ENCODE measurements at regions not wholly inside any gene's neighbourhood (a gene's known extent, or its start where the extent isn't known, plus 50 kb on each side); places are given as distances from the start of the nearest gene placed in this dataset.

DNA sequence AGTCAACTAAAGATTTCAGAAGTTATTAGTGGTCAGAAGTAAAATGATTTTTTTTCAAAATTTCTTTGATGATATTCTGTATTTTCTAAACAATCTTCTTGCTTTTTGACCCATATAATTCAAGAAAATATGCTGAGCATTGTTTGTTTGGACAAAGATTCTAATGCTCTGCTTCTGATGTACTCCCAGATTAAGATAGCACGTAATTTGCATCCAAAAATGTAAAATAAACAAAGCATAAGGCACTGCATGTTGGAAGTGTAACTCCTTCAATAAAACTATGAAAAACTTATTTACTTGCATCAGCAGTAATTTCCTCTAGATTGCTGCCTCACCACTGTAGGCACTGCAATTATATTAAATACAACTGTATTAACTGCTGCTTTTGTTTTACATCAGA is 1054.1 kb downstream of the TTLL7 start:
- DNase-seq (ENCODE audit: low read depth, low spot score), result no peak
- no peak for TF ChIP-seq CTCF (IDR thresholded peaks at IDR 0.05; ENCODE audit: low read depth, low read length)
- in situ Hi-C loops (cut with HindIII; ENCODE audit: low sequenced_read_pairs), result no loop called here
- H3K4me3 ChIP-seq (ENCODE audit: low read depth, low read length), result no peak overlapping the region

GRCh38 chr1:82934074-82934473 is 1064.9 kb downstream of the TTLL7 start:
- DNase-seq (ENCODE audit: low read depth, low spot score), result no peak
- no peak for TF ChIP-seq CTCF (IDR thresholded peaks at IDR 0.05; ENCODE audit: low read depth, low read length)
- no peak overlapping the region for H3K4me3 ChIP-seq (ENCODE audit: low read depth, low read length)
- in situ Hi-C loops (cut with HindIII; ENCODE audit: low sequenced_read_pairs), result no loop called here

DNA sequence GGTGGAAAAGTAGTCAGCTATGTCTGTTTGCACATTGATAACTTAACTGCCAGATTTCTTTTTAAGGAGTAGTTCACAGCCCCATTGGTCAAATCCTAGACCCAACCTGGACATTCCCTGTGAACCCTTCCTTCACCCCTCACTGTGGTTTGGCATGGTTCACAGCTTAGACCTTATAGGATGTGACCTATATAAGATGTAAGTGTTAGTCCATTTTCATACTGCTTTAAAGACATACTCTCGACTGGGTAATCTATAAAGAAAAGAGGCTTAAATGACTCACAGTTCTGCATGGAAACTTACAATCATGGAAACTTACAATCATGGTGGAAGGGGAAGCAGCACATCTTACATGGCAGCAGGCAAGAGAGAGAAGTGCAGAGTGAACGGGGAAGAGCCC is 1066.2 kb downstream of the TTLL7 start:
- no peak for DNase-seq (ENCODE audit: low read depth, low spot score)
- H3K4me3 ChIP-seq (ENCODE audit: low read depth, low read length), result no peak overlapping the region
- no peak for TF ChIP-seq CTCF (IDR thresholded peaks at IDR 0.05; ENCODE audit: low read depth, low read length)
- in situ Hi-C loops (cut with HindIII; ENCODE audit: low sequenced_read_pairs), result no loop called here

GRCh38 chr1:82932207-82932606 is 1066.7 kb downstream of the TTLL7 start:
- no peak for TF ChIP-seq CTCF (IDR thresholded peaks at IDR 0.05; ENCODE audit: low read depth, low read length)
- in situ Hi-C loops (cut with HindIII; ENCODE audit: low sequenced_read_pairs), result no loop called here

GRCh38 chr1:82931006-82931405 is 1067.9 kb downstream of the TTLL7 start:
- TF ChIP-seq CTCF (IDR thresholded peaks at IDR 0.05; ENCODE audit: low read depth, low read length), result no peak
- in situ Hi-C loops (cut with HindIII; ENCODE audit: low sequenced_read_pairs), result no loop called here
- no peak for DNase-seq (ENCODE audit: low read depth, low spot score)
- H3K4me3 ChIP-seq (ENCODE audit: low read depth, low read length), result no peak overlapping the region

More at GRCh38 chr1:82932207-82932606, 1066.7 kb downstream of the TTLL7 start:
- DNase-seq (ENCODE audit: low read depth, low spot score), result no peak
- H3K4me3 ChIP-seq (ENCODE audit: low read depth, low read length), result no peak overlapping the region

- in situ Hi-C loops (cut with HindIII; ENCODE audit: low sequenced_read_pairs), result no loop called here
- no peak overlapping the region for H3K4me3 ChIP-seq (ENCODE audit: low read depth, low read length)
- TF ChIP-seq CTCF (IDR thresholded peaks at IDR 0.05; ENCODE audit: low read depth, low read length), result no peak
- DNase-seq (ENCODE audit: low read depth, low spot score), result peak; percentile 13
Observed at GRCh38 chr1:82927753-82928152, 1071.2 kb downstream of the TTLL7 start.

DNA sequence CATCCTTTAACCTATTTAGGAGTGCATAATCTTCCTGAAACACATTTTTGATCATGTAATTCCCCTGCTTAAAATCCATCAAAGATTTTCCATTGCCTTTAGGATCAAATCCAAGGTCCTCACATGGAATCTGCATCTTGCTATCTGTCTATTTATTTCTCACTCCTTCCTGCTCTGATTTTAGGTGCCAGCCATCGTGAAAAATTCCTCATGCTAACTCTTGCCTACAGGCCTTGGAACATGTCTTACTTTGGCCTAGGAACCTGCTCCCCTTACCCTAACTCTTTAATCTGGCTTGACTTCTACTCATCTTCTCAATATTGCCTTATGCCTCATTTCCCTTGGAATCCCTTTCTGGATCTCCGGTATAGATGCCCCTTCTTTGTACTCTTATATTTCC is 1074.3 kb downstream of the TTLL7 start:
- in situ Hi-C loops (cut with HindIII; ENCODE audit: low sequenced_read_pairs), result no loop called here
- no peak for DNase-seq (ENCODE audit: low read depth, low spot score)
- TF ChIP-seq CTCF (IDR thresholded peaks at IDR 0.05; ENCODE audit: low read depth, low read length), result no peak
- no peak overlapping the region for H3K4me3 ChIP-seq (ENCODE audit: low read depth, low read length)

All from astrocyte of the spinal cord (primary cell).